ENCODE measurements at regions not wholly inside any gene's neighbourhood (a gene's known extent, or its start where the extent isn't known, plus 50 kb on each side); places are given as distances from the start of the nearest gene placed in this dataset.

DNA sequence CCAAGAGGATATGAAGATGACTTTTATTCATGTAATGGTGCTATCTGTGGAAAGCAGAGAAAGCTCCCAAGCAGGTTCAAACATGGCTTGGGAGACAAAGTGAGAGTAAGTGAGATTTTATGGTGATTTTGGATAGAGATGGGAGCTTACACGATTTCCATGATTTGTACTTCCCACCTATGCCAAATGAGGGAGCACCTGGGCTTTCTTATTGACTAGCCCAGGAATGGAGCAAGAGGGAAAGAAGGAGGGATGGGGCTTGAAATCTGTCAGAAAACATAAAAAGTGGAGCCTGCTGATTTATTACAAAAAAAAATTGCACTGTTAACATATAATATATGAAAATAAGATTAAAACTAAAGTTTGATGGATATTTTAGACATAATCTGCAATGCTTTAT is 703.5 kb upstream of the PABPC4L start:
- Histone ChIP-seq H3K27ac (replicated peaks in 1 of 4) (no peak overlapping the region), H3K9me3 (no peaks in the 10 kb centered on the region), H3K36me3 (no peaks in the 10 kb centered on the region), H3K4me1 (no peaks in the 10 kb centered on the region), H3K4me3 (no peak overlapping the region), H3K27me3 (no peaks in the 10 kb centered on the region)
- TF ChIP-seq POLR2AphosphoS5 (IDR thresholded peaks at IDR 0.05) = no peak
- TF ChIP-seq EP300 (IDR thresholded peaks at IDR 0.05) = no peak
- TF ChIP-seq POLR2A (IDR thresholded peaks at IDR 0.05; ENCODE audit: low read depth) = no peak
- TF ChIP-seq, protein P1, sequence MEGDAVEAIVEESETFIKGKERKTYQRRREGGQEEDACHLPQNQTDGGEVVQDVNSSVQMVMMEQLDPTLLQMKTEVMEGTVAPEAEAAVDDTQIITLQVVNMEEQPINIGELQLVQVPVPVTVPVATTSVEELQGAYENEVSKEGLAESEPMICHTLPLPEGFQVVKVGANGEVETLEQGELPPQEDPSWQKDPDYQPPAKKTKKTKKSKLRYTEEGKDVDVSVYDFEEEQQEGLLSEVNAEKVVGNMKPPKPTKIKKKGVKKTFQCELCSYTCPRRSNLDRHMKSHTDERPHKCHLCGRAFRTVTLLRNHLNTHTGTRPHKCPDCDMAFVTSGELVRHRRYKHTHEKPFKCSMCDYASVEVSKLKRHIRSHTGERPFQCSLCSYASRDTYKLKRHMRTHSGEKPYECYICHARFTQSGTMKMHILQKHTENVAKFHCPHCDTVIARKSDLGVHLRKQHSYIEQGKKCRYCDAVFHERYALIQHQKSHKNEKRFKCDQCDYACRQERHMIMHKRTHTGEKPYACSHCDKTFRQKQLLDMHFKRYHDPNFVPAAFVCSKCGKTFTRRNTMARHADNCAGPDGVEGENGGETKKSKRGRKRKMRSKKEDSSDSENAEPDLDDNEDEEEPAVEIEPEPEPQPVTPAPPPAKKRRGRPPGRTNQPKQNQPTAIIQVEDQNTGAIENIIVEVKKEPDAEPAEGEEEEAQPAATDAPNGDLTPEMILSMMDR (IDR thresholded peaks at IDR 0.05) = no peak
- intact Hi-C loops (cut with DNase I) = no loop called here
- WGBS = 77% methylated on average over 1 of the region's 1 CpG
- no peak for DNase-seq (ENCODE audit: extremely low spot score)

DNA sequence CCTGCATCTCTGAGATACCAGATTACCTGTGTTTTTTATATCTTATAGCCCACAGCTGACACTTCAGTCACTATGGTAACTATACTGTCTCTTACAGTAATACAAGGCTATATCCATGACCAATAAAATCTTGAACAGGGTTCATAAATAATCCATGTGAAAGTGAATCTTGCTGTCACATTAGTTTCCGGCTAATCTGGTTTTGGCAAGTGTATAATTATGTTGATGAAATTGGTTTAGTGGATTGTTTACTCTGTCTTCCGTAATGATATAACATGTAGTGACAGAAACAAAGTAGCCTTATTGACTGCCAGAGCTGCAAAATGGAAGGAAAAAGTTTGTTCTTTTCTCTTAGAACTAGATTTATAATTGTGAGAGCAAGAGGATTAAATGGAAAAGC is 686.6 kb upstream of the PABPC4L start:
- DNase-seq (ENCODE audit: extremely low spot score) = no peak
- Histone ChIP-seq H3K9me3 (no peaks in the 10 kb centered on the region), H3K27ac (replicated peaks in 1 of 4) (no peak overlapping the region), H3K27me3 (no peaks in the 10 kb centered on the region), H3K36me3 (no peaks in the 10 kb centered on the region), H3K4me3 (no peak overlapping the region), H3K4me1 (no peaks in the 10 kb centered on the region)
- intact Hi-C loops (cut with DNase I) = no loop called here
- WGBS = 54% methylated on average over 2 of the region's 2 CpGs
- no peak for TF ChIP-seq POLR2A (IDR thresholded peaks at IDR 0.05; ENCODE audit: low read depth)
- TF ChIP-seq EP300 (IDR thresholded peaks at IDR 0.05) = no peak
- no peak for TF ChIP-seq POLR2AphosphoS5 (IDR thresholded peaks at IDR 0.05)
- TF ChIP-seq, protein P1 (IDR thresholded peaks at IDR 0.05) = no peak

DNA sequence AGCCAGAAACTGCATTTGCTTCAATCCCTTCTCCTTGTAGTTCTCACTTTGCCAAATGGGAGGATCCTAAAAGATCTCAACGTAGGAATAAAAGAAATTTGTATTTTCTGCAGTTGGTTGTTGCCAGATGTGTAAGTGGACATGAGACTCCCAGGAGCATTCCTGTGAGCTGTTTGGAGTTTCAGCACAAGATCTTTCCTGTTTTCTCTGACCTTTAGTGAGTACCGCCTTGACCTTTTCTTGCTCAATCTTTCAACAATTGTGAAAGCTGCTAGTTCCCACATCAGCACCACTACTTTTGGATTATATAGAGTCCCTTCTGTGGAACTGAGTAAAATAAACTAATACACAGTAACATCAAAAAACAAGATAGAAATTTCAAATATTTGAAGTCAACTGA is 683.8 kb upstream of the PABPC4L start:
- TF ChIP-seq POLR2A (IDR thresholded peaks at IDR 0.05; ENCODE audit: low read depth) (no peak), POLR2AphosphoS5 (IDR thresholded peaks at IDR 0.05) (no peak), EP300 (IDR thresholded peaks at IDR 0.05) (no peak)
- TF ChIP-seq, protein P1 (IDR thresholded peaks at IDR 0.05) = no peak
- no peak overlapping the region for H3K27ac ChIP-seq (replicated peaks in 1 of 4)
- DNase-seq (ENCODE audit: extremely low spot score) = no peak
- no peaks in the 10 kb centered on the region for H3K9me3 ChIP-seq
- no peaks in the 10 kb centered on the region for H3K27me3 ChIP-seq
- no peaks in the 10 kb centered on the region for H3K4me1 ChIP-seq
- WGBS = 74% methylated on average over 2 of the region's 2 CpGs
- intact Hi-C loops (cut with DNase I) = no loop called here
- no peak overlapping the region for H3K4me3 ChIP-seq
- H3K36me3 ChIP-seq = no peaks in the 10 kb centered on the region

DNA sequence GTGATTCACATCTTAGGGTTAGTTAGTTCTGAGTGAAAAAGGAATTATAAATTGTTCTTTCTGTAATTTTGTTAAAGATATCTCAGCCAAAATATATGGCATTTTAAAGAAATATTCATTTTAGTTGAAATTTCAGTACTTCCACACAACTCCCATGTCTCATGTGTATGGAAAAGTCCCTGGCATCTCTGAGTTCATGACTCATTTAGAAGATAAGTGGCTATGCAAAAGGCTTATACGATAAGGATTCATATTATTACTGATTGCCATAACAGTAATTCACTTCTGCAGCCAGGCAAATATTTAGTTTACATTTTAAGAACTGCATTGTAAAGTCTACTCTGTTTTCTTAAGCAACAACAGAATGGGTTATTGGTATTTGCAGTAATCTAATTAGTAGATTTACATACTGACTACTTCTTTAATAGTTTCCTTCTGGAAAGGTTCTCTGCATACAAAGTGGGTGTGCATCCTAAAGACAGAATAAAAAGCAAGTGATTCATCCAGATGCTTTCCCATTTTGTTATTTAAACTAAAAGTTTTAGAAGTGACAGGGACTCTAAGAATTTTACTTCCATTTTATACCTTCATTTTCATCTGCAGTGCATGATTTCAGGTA is 682.4 kb upstream of the PABPC4L start:
- H3K4me1 ChIP-seq = no peaks in the 10 kb centered on the region
- no peak for TF ChIP-seq EP300 (IDR thresholded peaks at IDR 0.05)
- no peak for DNase-seq (ENCODE audit: extremely low spot score)
- WGBS = 50% methylated on average over 1 of the region's 1 CpG
- H3K36me3 ChIP-seq = no peaks in the 10 kb centered on the region
- H3K27ac ChIP-seq (replicated peaks in 1 of 4) = no peak overlapping the region
- no peak overlapping the region for H3K4me3 ChIP-seq
- H3K27me3 ChIP-seq = no peaks in the 10 kb centered on the region
- no peaks in the 10 kb centered on the region for H3K9me3 ChIP-seq
- intact Hi-C loops (cut with DNase I) = no loop called here

DNA sequence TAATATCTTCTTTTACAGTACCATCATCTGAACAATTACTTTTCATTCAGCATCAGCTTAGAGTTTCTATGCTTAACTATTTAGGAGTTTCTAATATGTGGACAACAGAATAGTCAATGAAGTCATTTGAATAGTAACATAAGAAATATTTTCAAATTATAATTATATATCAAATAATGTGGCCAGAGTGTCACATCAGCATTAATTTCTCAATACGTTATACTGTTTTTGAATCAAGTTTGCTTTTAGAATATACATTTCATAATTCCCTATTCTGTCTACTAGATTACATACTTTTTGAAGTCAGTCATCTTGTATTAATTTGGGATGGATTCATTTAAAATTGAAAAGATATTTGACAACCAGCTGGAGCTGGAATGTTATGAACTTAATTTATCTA is 677.4 kb upstream of the PABPC4L start:
- DNase-seq (ENCODE audit: extremely low spot score) = no peak
- WGBS = 93% methylated on average over 1 of the region's 1 CpG
- Histone ChIP-seq H3K4me3 (no peak overlapping the region), H3K36me3 (no peaks in the 10 kb centered on the region), H3K27me3 (no peaks in the 10 kb centered on the region), H3K27ac (replicated peaks in 1 of 4) (no peak overlapping the region), H3K9me3 (no peaks in the 10 kb centered on the region), H3K4me1 (no peaks in the 10 kb centered on the region)
- TF ChIP-seq POLR2AphosphoS5 (IDR thresholded peaks at IDR 0.05) (no peak), EP300 (IDR thresholded peaks at IDR 0.05) (no peak), POLR2A (IDR thresholded peaks at IDR 0.05; ENCODE audit: low read depth) (no peak)
- TF ChIP-seq, protein P1 (IDR thresholded peaks at IDR 0.05) = no peak
- intact Hi-C loops (cut with DNase I) = no loop called here
